Stimulated activated CD8-positive, alpha-beta memory T cell treated with anti-CD3 and anti-CD28 coated beads, Interleukin-2, amount 100 ng/mL, for 48 hours (primary cell): ENCODE measurements at regions not wholly inside any gene's neighbourhood (a gene's known extent, or its start where the extent isn't known, plus 50 kb on each side); places are given as distances from the start of the nearest gene placed in this dataset.
"Not testable (repeated sequence)": the region's sequence is repeated elsewhere in the genome, so short reads cannot be mapped to it uniquely, and the experiment has no call there.

Source experiments
- DNase-seq, 2 donors: peaks; one replicate each; pipeline ENCODE4 v3.0.0-alpha.2; 2020; ENCODE audit warnings: low read depth in 2 of 2

- no peak for DNase-seq
Measured at GRCh38 chr1:219352961-219353651, 179.4 kb downstream of the LYPLAL1 start.

GRCh38 chr1:219350172-219350931 lies 176.7 kb downstream of the LYPLAL1 start:
- DNase-seq: no peak

GRCh38 chr1:219347921-219348391 lies 174.3 kb downstream of the LYPLAL1 start:
- no peak for DNase-seq

- no peak for DNase-seq
Measured at GRCh38 chr1:219347376-219347775, 173.7 kb downstream of the LYPLAL1 start.

GRCh38 chr1:219345953-219346352 lies 172.3 kb downstream of the LYPLAL1 start:
- DNase-seq: no peak

- DNase-seq: no peak
Measured at GRCh38 chr1:219342836-219343235, 169.2 kb downstream of the LYPLAL1 start.

- no peak for DNase-seq
Measured at GRCh38 chr1:219340796-219341195, 167.1 kb downstream of the LYPLAL1 start.

GRCh38 chr1:219339466-219339865 lies 165.8 kb downstream of the LYPLAL1 start:
- DNase-seq: no peak

- DNase-seq: no peak
Measured at GRCh38 chr1:219337588-219337987, 163.9 kb downstream of the LYPLAL1 start.

- no peak for DNase-seq
Measured at GRCh38 chr1:219333626-219334025, 159.9 kb downstream of the LYPLAL1 start.

- DNase-seq: no peak
Measured at GRCh38 chr1:219331424-219331823, 157.7 kb downstream of the LYPLAL1 start.

- no peak for DNase-seq
Measured at GRCh38 chr1:219330669-219331068, 157.0 kb downstream of the LYPLAL1 start.

GRCh38 chr1:219330001-219330400 lies 156.3 kb downstream of the LYPLAL1 start:
- DNase-seq: no peak

- no peak for DNase-seq
Measured at GRCh38 chr1:219329578-219329977, 155.9 kb downstream of the LYPLAL1 start.

- no peak for DNase-seq
Measured at GRCh38 chr1:219326843-219327242, 153.2 kb downstream of the LYPLAL1 start.

GRCh38 chr1:219325368-219325742 lies 151.7 kb downstream of the LYPLAL1 start:
- no peak for DNase-seq

- DNase-seq: no peak
Measured at GRCh38 chr1:219324629-219325367, 151.1 kb downstream of the LYPLAL1 start.

GRCh38 chr1:219324171-219324570 lies 150.5 kb downstream of the LYPLAL1 start:
- DNase-seq: no peak

GRCh38 chr1:219323426-219323825 lies 149.7 kb downstream of the LYPLAL1 start:
- no peak for DNase-seq

GRCh38 chr1:219322766-219323165 lies 149.1 kb downstream of the LYPLAL1 start:
- no peak for DNase-seq

GRCh38 chr1:219320563-219320962 lies 146.9 kb downstream of the LYPLAL1 start:
- DNase-seq: not testable (repeated sequence)

- DNase-seq: no peak
Measured at GRCh38 chr1:219318826-219319225, 145.1 kb downstream of the LYPLAL1 start.
